ENCODE measurements at regions not wholly inside any gene's neighbourhood (a gene's known extent, or its start where the extent isn't known, plus 50 kb on each side); places are given as distances from the start of the nearest gene placed in this dataset.

DNA sequence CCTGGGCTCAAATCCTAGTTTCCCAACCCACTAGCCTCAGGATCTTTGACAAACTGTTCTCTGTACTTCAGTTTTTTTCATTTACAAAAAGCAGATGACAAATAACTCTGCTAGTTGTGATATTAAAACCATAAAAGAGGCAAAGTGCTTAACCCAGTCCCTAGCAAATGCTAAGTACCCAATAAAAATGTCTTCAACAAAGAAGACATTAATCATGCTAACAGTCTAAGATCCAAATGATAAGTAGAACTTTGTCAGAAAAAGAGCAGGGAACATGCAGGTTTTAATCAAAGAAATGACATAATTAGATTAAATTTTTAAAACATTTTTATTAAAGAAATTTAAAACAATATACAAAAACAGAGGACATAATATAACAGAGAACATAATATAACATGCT is 203.0 kb upstream of the ADRA1B start:
- no peak overlapping the region for H3K9ac ChIP-seq (ENCODE audit: control insufficient read depth, insufficient read depth, low read length)
- H3K27ac ChIP-seq (ENCODE audit: control insufficient read depth, insufficient read depth): no peak overlapping the region
- ChIA-PET CTCF (no interaction called here), POLR2A (no interaction called here), SMC1A (ENCODE audit: uncharacterized antibody, unreplicated experiment) (no interaction called here), RAD21 (ENCODE audit: unreplicated experiment) (no interaction called here)
- intact Hi-C loops (cut with micrococcal nuclease; ENCODE audit: unreplicated experiment): no loop called here
- H2AFZ ChIP-seq (ENCODE audit: control insufficient read depth, low read depth, low read length): no peak overlapping the region
- H3K36me3 ChIP-seq (ENCODE audit: control insufficient read depth in 2 of 2, insufficient read depth in 2 of 2, low read length in 1 of 2): no peaks in the 10 kb centered on the region
- H3K4me2 ChIP-seq (ENCODE audit: control insufficient read depth, insufficient read depth): no peak overlapping the region
- H3K27me3 ChIP-seq (replicated peaks in 1 of 2; ENCODE audit: control insufficient read depth in 2 of 2, insufficient read depth in 2 of 2, low read length in 1 of 2): peaks cover 0 to 2% of the 10 kb centered on the region in 2 experiments; a peak in 1 of 4 replicates
- ATAC-seq (no peak), DNase-seq (ENCODE audit: low read depth, low spot score) (no peak), FAIRE-seq (no peak)
- no TSS peak for BruUV-seq (replicated peaks)
- H3K4me1 ChIP-seq (ENCODE audit: control insufficient read depth, insufficient read depth, low read length): no peaks in the 10 kb centered on the region
- H4K20me1 ChIP-seq (ENCODE audit: control insufficient read depth, insufficient read depth): no peaks in the 10 kb centered on the region
- in situ Hi-C loops (cut with MboI): no loop called here
- no peaks in the 10 kb centered on the region; the same call in 2 of the 3 replicates for H3K9me3 ChIP-seq (replicated peaks; ENCODE audit: control insufficient read depth, insufficient read depth, low read length)
- no peak overlapping the region for H3K4me3 ChIP-seq
- no peaks in the 10 kb centered on the region for H3K79me2 ChIP-seq (ENCODE audit: control insufficient read depth, insufficient read depth, low read length)
- TF ChIP-seq CHD4 (IDR thresholded peaks at IDR 0.05) (no peak), NR2F1 (conservative IDR thresholded peaks at IDR 0.05) (no peak), POLR2AphosphoS2 (IDR thresholded peaks at IDR 0.05; ENCODE audit: low read depth, low read length) (no peak), SMAD1 (IDR thresholded peaks at IDR 0.05; ENCODE audit: low read depth, partially characterized antibody) (no peak), NFYB (IDR thresholded peaks at IDR 0.05; ENCODE audit: insufficient read depth, low read depth, low read length) (no peak), PAX5 (IDR thresholded peaks at IDR 0.05; ENCODE audit: borderline replicate concordance, low read depth, low read length) (no peak), JUNB (IDR thresholded peaks at IDR 0.05) (no peak), SPI1 (IDR thresholded peaks at IDR 0.05; ENCODE audit: borderline replicate concordance, insufficient read depth, low read depth, low read length) (no peak), FOXM1 (IDR thresholded peaks at IDR 0.05; ENCODE audit: low read depth, low read length) (no peak), RUNX3 (IDR thresholded peaks at IDR 0.05; ENCODE audit: low read length) (no peak), HDAC6 (IDR thresholded peaks at IDR 0.05; ENCODE audit: unreplicated experiment) (no peak), JUND (IDR thresholded peaks at IDR 0.05; ENCODE audit: low read depth, low read length) (no peak), RELA (IDR thresholded peaks at IDR 0.05; ENCODE audit: borderline replicate concordance, partially characterized antibody) (no peak), LARP7 (IDR thresholded peaks at IDR 0.05) (no peak)
- TF ChIP-seq, protein P1, sequence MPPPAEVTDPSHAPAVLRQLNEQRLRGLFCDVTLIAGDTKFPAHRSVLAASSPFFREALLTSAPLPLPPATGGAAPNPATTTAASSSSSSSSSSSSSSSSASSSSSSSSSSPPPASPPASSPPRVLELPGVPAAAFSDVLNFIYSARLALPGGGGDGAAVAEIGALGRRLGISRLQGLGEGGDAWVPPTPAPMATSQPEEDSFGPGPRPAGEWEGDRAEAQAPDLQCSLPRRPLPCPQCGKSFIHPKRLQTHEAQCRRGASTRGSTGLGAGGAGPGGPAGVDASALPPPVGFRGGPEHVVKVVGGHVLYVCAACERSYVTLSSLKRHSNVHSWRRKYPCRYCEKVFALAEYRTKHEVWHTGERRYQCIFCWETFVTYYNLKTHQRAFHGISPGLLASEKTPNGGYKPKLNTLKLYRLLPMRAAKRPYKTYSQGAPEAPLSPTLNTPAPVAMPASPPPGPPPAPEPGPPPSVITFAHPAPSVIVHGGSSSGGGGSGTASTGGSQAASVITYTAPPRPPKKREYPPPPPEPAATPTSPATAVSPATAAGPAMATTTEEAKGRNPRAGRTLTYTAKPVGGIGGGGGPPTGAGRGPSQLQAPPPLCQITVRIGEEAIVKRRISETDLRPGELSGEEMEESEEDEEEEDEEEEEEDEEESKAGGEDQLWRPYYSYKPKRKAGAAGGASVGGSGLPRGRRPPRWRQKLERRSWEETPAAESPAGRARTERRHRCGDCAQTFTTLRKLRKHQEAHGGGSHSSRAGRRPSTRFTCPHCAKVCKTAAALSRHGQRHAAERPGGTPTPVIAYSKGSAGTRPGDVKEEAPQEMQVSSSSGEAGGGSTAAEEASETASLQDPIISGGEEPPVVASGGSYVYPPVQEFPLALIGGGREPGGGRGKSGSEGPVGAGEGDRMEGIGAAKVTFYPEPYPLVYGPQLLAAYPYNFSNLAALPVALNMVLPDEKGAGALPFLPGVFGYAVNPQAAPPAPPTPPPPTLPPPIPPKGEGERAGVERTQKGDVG (CRISPR knock-in tag; IDR thresholded peaks at IDR 0.05): no peak
- TF ChIP-seq, protein P2, sequence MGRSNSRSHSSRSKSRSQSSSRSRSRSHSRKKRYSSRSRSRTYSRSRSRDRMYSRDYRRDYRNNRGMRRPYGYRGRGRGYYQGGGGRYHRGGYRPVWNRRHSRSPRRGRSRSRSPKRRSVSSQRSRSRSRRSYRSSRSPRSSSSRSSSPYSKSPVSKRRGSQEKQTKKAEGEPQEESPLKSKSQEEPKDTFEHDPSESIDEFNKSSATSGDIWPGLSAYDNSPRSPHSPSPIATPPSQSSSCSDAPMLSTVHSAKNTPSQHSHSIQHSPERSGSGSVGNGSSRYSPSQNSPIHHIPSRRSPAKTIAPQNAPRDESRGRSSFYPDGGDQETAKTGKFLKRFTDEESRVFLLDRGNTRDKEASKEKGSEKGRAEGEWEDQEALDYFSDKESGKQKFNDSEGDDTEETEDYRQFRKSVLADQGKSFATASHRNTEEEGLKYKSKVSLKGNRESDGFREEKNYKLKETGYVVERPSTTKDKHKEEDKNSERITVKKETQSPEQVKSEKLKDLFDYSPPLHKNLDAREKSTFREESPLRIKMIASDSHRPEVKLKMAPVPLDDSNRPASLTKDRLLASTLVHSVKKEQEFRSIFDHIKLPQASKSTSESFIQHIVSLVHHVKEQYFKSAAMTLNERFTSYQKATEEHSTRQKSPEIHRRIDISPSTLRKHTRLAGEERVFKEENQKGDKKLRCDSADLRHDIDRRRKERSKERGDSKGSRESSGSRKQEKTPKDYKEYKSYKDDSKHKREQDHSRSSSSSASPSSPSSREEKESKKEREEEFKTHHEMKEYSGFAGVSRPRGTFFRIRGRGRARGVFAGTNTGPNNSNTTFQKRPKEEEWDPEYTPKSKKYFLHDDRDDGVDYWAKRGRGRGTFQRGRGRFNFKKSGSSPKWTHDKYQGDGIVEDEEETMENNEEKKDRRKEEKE (IDR thresholded peaks at IDR 0.05): no peak
- TF ChIP-seq, protein P3, sequence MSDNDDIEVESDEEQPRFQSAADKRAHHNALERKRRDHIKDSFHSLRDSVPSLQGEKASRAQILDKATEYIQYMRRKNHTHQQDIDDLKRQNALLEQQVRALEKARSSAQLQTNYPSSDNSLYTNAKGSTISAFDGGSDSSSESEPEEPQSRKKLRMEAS (IDR thresholded peaks at IDR 0.05; ENCODE audit: low read depth, low read length): no peak
- TF ChIP-seq, protein P4, sequence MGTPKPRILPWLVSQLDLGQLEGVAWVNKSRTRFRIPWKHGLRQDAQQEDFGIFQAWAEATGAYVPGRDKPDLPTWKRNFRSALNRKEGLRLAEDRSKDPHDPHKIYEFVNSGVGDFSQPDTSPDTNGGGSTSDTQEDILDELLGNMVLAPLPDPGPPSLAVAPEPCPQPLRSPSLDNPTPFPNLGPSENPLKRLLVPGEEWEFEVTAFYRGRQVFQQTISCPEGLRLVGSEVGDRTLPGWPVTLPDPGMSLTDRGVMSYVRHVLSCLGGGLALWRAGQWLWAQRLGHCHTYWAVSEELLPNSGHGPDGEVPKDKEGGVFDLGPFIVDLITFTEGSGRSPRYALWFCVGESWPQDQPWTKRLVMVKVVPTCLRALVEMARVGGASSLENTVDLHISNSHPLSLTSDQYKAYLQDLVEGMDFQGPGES (IDR thresholded peaks at IDR 0.05): no peak

Measured in GM12878 (cell line).